WI38 (cell line): ENCODE measurements at regions not wholly inside any gene's neighbourhood (a gene's known extent, or its start where the extent isn't known, plus 50 kb on each side); places are given as distances from the start of the nearest gene placed in this dataset.
"Not testable (repeated sequence)": the region's sequence is repeated elsewhere in the genome, so short reads cannot be mapped to it uniquely, and the experiment has no call there.

ENCODE experiments used
- H3K4me3 ChIP-seq: 2 replicates; pipeline ENCODE4 v1.5.1; 2011; ENCODE audit warnings: low read depth, mild to moderate bottlenecking, control low read depth, low read length
- TF ChIP-seq, protein P1 (sequence below): IDR thresholded peaks from 2 replicates; pipeline ENCODE4 v1.5.1; 2012; ENCODE audit warnings: low read depth, mild to moderate bottlenecking, control low read depth, low read length

GRCh38 chr3:95341314-95341713 is 1278.5 kb downstream of the NSUN3 start:
- TF ChIP-seq, protein P1, sequence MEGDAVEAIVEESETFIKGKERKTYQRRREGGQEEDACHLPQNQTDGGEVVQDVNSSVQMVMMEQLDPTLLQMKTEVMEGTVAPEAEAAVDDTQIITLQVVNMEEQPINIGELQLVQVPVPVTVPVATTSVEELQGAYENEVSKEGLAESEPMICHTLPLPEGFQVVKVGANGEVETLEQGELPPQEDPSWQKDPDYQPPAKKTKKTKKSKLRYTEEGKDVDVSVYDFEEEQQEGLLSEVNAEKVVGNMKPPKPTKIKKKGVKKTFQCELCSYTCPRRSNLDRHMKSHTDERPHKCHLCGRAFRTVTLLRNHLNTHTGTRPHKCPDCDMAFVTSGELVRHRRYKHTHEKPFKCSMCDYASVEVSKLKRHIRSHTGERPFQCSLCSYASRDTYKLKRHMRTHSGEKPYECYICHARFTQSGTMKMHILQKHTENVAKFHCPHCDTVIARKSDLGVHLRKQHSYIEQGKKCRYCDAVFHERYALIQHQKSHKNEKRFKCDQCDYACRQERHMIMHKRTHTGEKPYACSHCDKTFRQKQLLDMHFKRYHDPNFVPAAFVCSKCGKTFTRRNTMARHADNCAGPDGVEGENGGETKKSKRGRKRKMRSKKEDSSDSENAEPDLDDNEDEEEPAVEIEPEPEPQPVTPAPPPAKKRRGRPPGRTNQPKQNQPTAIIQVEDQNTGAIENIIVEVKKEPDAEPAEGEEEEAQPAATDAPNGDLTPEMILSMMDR: no peak
- no peak overlapping the region for H3K4me3 ChIP-seq

GRCh38 chr3:95343228-95343627 is 1280.4 kb downstream of the NSUN3 start:
- TF ChIP-seq, protein P1: no peak
- H3K4me3 ChIP-seq: no peak overlapping the region

GRCh38 chr3:95343767-95344166 is 1280.9 kb downstream of the NSUN3 start:
- no peak overlapping the region for H3K4me3 ChIP-seq

DNA sequence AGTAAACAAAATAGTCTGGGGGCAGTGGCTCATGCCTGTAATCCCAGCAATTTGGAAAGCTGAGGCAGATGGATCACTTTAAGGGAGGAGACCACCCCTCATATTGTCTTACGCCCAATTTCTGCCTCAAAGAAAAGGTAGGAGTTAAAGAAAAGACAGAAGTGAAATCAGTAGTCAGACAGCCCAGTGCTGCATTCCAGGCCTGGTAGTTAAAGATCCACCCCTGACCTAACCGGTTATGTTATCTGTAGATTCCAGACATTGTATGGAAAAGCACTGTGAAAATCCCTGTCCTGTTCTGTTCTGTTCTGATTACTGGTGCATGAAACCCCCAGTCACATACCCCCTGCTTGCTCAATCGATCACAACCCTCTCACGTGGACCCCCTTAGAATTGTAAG is 1285.1 kb downstream of the NSUN3 start:
- H3K4me3 ChIP-seq: not testable (repeated sequence)

More at GRCh38 chr3:95343767-95344166, 1280.9 kb downstream of the NSUN3 start:
- TF ChIP-seq, protein P1: no peak

- TF ChIP-seq, protein P1: no peak
- no peak overlapping the region for H3K4me3 ChIP-seq
Observed at GRCh38 chr3:95348879-95349278, 1286.0 kb downstream of the NSUN3 start.

- H3K4me3 ChIP-seq: no peak overlapping the region
- TF ChIP-seq, protein P1: no peak
Observed at GRCh38 chr3:95350049-95350448, 1287.2 kb downstream of the NSUN3 start.

- no peak overlapping the region for H3K4me3 ChIP-seq
- TF ChIP-seq, protein P1: no peak
Observed at GRCh38 chr3:95351158-95351557, 1288.3 kb downstream of the NSUN3 start.

DNA sequence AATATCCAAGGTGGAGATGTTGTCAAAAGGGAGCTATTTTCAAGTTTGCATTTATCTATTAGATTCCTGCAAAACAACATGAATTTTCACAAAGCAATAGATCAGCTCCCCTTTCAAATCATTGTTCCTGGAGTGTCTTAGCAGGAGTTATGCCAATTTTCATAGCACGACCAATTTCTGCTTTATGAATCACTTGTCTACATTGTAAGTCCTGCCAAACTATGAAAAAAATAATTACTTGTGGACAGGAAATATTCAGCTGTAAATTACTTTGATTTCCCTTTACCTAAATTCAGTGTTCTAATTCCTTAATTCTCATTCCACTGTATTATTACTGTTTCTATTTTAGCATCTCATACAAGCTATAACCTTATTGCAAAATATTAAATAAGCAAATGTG is 1289.6 kb downstream of the NSUN3 start:
- H3K4me3 ChIP-seq: no peak overlapping the region

More for the DNA sequence above, 1289.6 kb downstream of the NSUN3 start:
- TF ChIP-seq, protein P1: no peak
